Epithelial cell of esophagus (primary cell): ENCODE measurements at regions not wholly inside any gene's neighbourhood (a gene's known extent, or its start where the extent isn't known, plus 50 kb on each side); places are given as distances from the start of the nearest gene placed in this dataset.

ENCODE experiments used
- DNase-seq: peaks from one replicate; pipeline ENCODE4 v3.0.0; 2010; ENCODE audit warnings: low read depth
- H3K4me3 ChIP-seq: 2 replicates; pipeline ENCODE4 v1.5.1; 2011; ENCODE audit warnings: mild to moderate bottlenecking, low read length, control low read depth
- CTCF ChIP-seq: IDR thresholded peaks from 2 replicates; pipeline ENCODE4 v1.5.1; 2011; ENCODE audit warnings: low read depth, mild to moderate bottlenecking, low read length, control low read depth, inconsistent platforms; ENCODE audit not compliant: insufficient read depth; ENCODE audit errors: missing control alignments

GRCh38 chr5:58369513-58370190 is 90.2 kb downstream of the PLK2 start:
- no peak for TF ChIP-seq CTCF
- no peak for DNase-seq
- no peak overlapping the region for H3K4me3 ChIP-seq

GRCh38 chr5:58366461-58366860 is 93.4 kb downstream of the PLK2 start:
- peak; percentile 34 for DNase-seq
- no peak for TF ChIP-seq CTCF
- H3K4me3 ChIP-seq = no peak overlapping the region

- TF ChIP-seq CTCF = no peak
- DNase-seq = no peak
Observed at GRCh38 chr5:58365791-58366190, 94.1 kb downstream of the PLK2 start.

GRCh38 chr5:58363461-58364249 is 96.2 kb downstream of the PLK2 start:
- H3K4me3 ChIP-seq = no peak overlapping the region
- DNase-seq = peak; percentile 66
- no peak for TF ChIP-seq CTCF

More at GRCh38 chr5:58365791-58366190, 94.1 kb downstream of the PLK2 start:
- H3K4me3 ChIP-seq = no peak overlapping the region

GRCh38 chr5:58362135-58362534 is 97.8 kb downstream of the PLK2 start:
- no peak for TF ChIP-seq CTCF

GRCh38 chr5:58360794-58361193 is 99.1 kb downstream of the PLK2 start:
- TF ChIP-seq CTCF = no peak
- no peak for DNase-seq
- no peak overlapping the region for H3K4me3 ChIP-seq

More at GRCh38 chr5:58362135-58362534, 97.8 kb downstream of the PLK2 start:
- H3K4me3 ChIP-seq = no peak overlapping the region
- DNase-seq = no peak
